OCI-LY7 (cell line): ENCODE measurements at regions not wholly inside any gene's neighbourhood (a gene's known extent, or its start where the extent isn't known, plus 50 kb on each side); places are given as distances from the start of the nearest gene placed in this dataset.

Experiments
- BruUV-seq: library from RNA; stranded (reverse); fragments of 400-500 nt; replicated peaks from 2 replicates; lab custom pipeline; 2021; lab: Mats Ljungman, UMichigan
- CTCF ChIA-PET: fragments of 300-600 bp; sonication (Branson Sonifier 250); formaldehyde crosslinking; loops from one replicate; lab custom pipeline; 2022; ENCODE audit warnings: antibody characterized with exemption; ENCODE audit not compliant: unreplicated experiment; lab: Charles Lee
- POLR2A ChIA-PET: fragments of 300-600 bp; sonication (Branson Sonifier 250); formaldehyde crosslinking; loops from one replicate; lab custom pipeline; 2022; ENCODE audit warnings: antibody characterized with exemption; lab: Charles Lee
- DNase-seq: peaks from one replicate; pipeline ENCODE4 v3.0.0-alpha.2; 2015; ENCODE audit warnings: low spot score
- H2AFZ ChIP-seq: fragments of 200-600 bp; sonication (generic), shearing (Covaris generic); 2 replicates; pipeline ENCODE4 v1.6.1; 2014; ENCODE audit warnings: mild to moderate bottlenecking, antibody characterized with exemption, low read length, moderate library complexity
- H3K27ac ChIP-seq: fragments of 200-600 bp; sonication (generic); 2 replicates; pipeline ENCODE4 v1.5.1; 2014; ENCODE audit warnings: mixed run types, low read depth, mild to moderate bottlenecking, moderate library complexity, low read length, inconsistent platforms; ENCODE audit not compliant: poor library complexity, severe bottlenecking
- H3K36me3 ChIP-seq: fragments of 200-600 bp; sonication (generic); 2 replicates; pipeline ENCODE4 v1.6.1; 2014; ENCODE audit warnings: mild to moderate bottlenecking, antibody characterized with exemption, low read length, moderate library complexity, mixed read lengths; ENCODE audit not compliant: insufficient read depth
- H3K4me1 ChIP-seq: fragments of 200-600 bp; sonication (generic); 2 replicates; pipeline ENCODE4 v1.5.1; 2014; ENCODE audit warnings: mild to moderate bottlenecking, low read length; ENCODE audit not compliant: insufficient read depth, poor library complexity, severe bottlenecking
- H3K4me2 ChIP-seq: fragments of 200-600 bp; sonication (generic); 2 replicates; pipeline ENCODE4 v1.6.1; 2014; ENCODE audit warnings: mild to moderate bottlenecking, low read length
- H3K4me3 ChIP-seq: fragments of 200-600 bp; sonication (generic); 2 replicates; pipeline ENCODE4 v1.5.1; 2014; ENCODE audit warnings: mild to moderate bottlenecking, low read depth, low read length; ENCODE audit not compliant: poor library complexity, severe bottlenecking
- H3K79me2 ChIP-seq: fragments of 200-600 bp; sonication (generic); 2 replicates; pipeline ENCODE4 v1.6.1; 2016; ENCODE audit warnings: low read depth, mild to moderate bottlenecking, low read length, moderate library complexity, mixed read lengths; ENCODE audit not compliant: insufficient read depth
- H3K9me2 ChIP-seq: fragments of 200-600 bp; sonication (generic); 2 replicates; pipeline ENCODE4 v1.6.1; 2016; ENCODE audit warnings: mild to moderate bottlenecking, low read length, mixed read lengths; ENCODE audit not compliant: insufficient read depth
- H3K9me3 ChIP-seq: fragments of 200-600 bp; sonication (generic); 2 replicates; pipeline ENCODE4 v1.6.1; 2014; ENCODE audit warnings: mild to moderate bottlenecking, mixed run types, low read length, mixed read lengths
- H4K20me1 ChIP-seq: fragments of 200-600 bp; sonication (generic); 2 replicates; pipeline ENCODE4 v1.6.1; 2014; ENCODE audit warnings: mild to moderate bottlenecking, antibody characterized with exemption, low read length, moderate library complexity, mixed read lengths; ENCODE audit not compliant: insufficient read depth
- EZH2phosphoT487 ChIP-seq: fragments of 200-600 bp; sonication (generic); IDR thresholded peaks from 2 replicates; pipeline ENCODE4 v1.6.1; 2018; ENCODE audit warnings: low read depth, borderline replicate concordance, mild to moderate bottlenecking, mixed run types, antibody characterized with exemption, low read length, moderate library complexity, mixed read lengths
- intact Hi-C: fragments of 100-400 bp; cut with micrococcal nuclease; formaldehyde crosslinking; loops from one replicate; pipeline ENCODE4 v1.10.0; 2022; ENCODE audit not compliant: unreplicated experiment
- TF ChIP-seq, protein P1 (sequence below): fragments of 200-600 bp; sonication (generic); conservative IDR thresholded peaks from 2 replicates; pipeline ENCODE4 v1.5.1; 2014; ENCODE audit warnings: mild to moderate bottlenecking, antibody characterized with exemption, low read length, moderate library complexity, mixed read lengths

DNA sequence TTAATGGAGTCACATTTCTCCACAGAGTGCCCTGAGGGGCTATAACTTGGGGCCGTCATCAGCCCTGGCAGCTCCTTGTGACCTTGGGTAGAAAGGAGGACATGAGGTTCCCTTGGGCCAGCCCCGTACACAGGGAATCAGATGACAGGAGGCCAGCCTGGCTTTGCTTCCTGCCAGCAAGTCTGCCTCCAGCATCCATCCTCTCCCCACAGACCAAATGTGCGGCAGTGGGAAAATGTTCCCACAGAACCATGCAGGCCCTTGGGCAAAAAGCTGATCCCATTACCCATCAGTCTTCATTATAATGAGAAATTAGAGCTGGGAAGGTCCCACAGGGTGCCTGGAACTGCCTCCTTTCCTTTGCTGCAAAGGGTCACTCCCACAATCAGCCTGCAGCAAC is 908.3 kb downstream of the GRID1 start:
- no peaks in the 10 kb centered on the region for H3K9me3 ChIP-seq
- no TSS peak for BruUV-seq
- intact Hi-C loops, result no loop called here
- H4K20me1 ChIP-seq, result no peaks in the 10 kb centered on the region
- no peak overlapping the region for H3K4me3 ChIP-seq
- no peaks in the 10 kb centered on the region for H3K36me3 ChIP-seq
- H3K9me2 ChIP-seq, result no peaks in the 10 kb centered on the region
- H3K79me2 ChIP-seq, result no peaks in the 10 kb centered on the region
- H3K4me2 ChIP-seq, result no peak overlapping the region
- no peak for DNase-seq
- H2AFZ ChIP-seq, result no peak overlapping the region
- TF ChIP-seq, protein P1, sequence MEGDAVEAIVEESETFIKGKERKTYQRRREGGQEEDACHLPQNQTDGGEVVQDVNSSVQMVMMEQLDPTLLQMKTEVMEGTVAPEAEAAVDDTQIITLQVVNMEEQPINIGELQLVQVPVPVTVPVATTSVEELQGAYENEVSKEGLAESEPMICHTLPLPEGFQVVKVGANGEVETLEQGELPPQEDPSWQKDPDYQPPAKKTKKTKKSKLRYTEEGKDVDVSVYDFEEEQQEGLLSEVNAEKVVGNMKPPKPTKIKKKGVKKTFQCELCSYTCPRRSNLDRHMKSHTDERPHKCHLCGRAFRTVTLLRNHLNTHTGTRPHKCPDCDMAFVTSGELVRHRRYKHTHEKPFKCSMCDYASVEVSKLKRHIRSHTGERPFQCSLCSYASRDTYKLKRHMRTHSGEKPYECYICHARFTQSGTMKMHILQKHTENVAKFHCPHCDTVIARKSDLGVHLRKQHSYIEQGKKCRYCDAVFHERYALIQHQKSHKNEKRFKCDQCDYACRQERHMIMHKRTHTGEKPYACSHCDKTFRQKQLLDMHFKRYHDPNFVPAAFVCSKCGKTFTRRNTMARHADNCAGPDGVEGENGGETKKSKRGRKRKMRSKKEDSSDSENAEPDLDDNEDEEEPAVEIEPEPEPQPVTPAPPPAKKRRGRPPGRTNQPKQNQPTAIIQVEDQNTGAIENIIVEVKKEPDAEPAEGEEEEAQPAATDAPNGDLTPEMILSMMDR, result no peak
- no peak for TF ChIP-seq EZH2phosphoT487
- H3K4me1 ChIP-seq, result no peaks in the 10 kb centered on the region
- no peak overlapping the region for H3K27ac ChIP-seq
- CTCF ChIA-PET, result no interaction called here
- POLR2A ChIA-PET, result no interaction called here

DNA sequence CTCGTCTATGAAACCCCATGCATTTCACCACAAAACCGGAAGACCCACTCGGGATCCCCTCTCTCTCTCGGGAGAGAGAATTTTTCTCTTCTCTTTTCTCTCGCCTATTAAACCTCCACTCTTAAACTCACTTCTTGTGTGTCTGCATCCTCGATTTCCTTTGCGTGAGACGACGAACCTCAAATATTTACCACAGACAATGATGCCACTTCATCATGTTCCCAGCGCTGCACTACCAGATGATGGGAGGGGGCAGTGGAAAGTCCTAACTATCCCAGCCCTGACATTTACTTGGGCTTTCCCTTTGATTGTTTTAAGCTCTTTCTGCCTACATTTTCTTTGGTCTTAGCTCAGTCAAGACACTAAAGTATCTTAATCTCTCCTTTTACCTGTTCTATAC is 906.7 kb downstream of the GRID1 start:
- H3K4me2 ChIP-seq, result no peak overlapping the region
- ChIA-PET POLR2A (no interaction called here), CTCF (no interaction called here)
- TF ChIP-seq, protein P1, result no peak
- no peak for TF ChIP-seq EZH2phosphoT487
- H3K79me2 ChIP-seq, result no peaks in the 10 kb centered on the region
- no TSS peak for BruUV-seq
- no peaks in the 10 kb centered on the region for H3K36me3 ChIP-seq
- H2AFZ ChIP-seq, result no peak overlapping the region
- H3K4me1 ChIP-seq, result no peaks in the 10 kb centered on the region
- no peak overlapping the region for H3K4me3 ChIP-seq
- H3K27ac ChIP-seq, result no peak overlapping the region
- intact Hi-C loops, result no loop called here
- H4K20me1 ChIP-seq, result no peaks in the 10 kb centered on the region
- no peaks in the 10 kb centered on the region for H3K9me2 ChIP-seq
- no peak for DNase-seq
- no peaks in the 10 kb centered on the region for H3K9me3 ChIP-seq

DNA sequence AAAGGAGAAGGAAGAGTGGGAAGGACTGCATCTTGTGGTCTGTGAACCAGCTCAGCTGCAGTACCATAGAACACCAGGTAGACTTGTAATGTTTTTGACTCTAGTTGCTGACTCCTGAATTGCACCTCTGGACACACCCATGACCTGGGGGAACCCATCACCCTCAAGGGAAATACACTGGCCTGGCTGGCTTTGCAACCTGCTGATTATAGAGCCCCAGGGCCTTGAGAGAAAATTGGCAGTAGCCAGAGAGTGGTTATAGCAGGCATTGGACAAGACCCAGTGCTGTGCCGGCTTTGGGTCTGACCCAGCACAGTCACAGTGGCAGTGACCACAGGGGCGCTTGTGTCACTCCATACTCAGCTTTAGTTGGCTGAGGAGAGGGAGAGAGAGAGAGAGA is 902.3 kb downstream of the GRID1 start:
- intact Hi-C loops, result no loop called here
- CTCF ChIA-PET, result no interaction called here

More for the DNA sequence above, 902.3 kb downstream of the GRID1 start:
- H4K20me1 ChIP-seq, result no peaks in the 10 kb centered on the region
- H3K79me2 ChIP-seq, result no peaks in the 10 kb centered on the region
- no peaks in the 10 kb centered on the region for H3K36me3 ChIP-seq
- no peak for TF ChIP-seq EZH2phosphoT487
- TF ChIP-seq, protein P1, result no peak
- no peak overlapping the region for H3K4me3 ChIP-seq
- DNase-seq, result no peak
- H3K9me3 ChIP-seq, result no peaks in the 10 kb centered on the region
- no peak overlapping the region for H2AFZ ChIP-seq
- no TSS peak for BruUV-seq
- no peaks in the 10 kb centered on the region for H3K4me1 ChIP-seq
- no peak overlapping the region for H3K27ac ChIP-seq
- POLR2A ChIA-PET, result no interaction called here
- H3K9me2 ChIP-seq, result no peaks in the 10 kb centered on the region
- H3K4me2 ChIP-seq, result no peak overlapping the region
